HT-29 (cell line): ENCODE measurements at regions not wholly inside any gene's neighbourhood (a gene's known extent, or its start where the extent isn't known, plus 50 kb on each side); places are given as distances from the start of the nearest gene placed in this dataset.
"Not testable (repeated sequence)": the region's sequence is repeated elsewhere in the genome, so short reads cannot be mapped to it uniquely, and the experiment has no call there.

Source experiments
- DNase-seq: peaks from one replicate; pipeline ENCODE4 v3.0.0-alpha.2; 2015; ENCODE audit warnings: low spot score

DNA sequence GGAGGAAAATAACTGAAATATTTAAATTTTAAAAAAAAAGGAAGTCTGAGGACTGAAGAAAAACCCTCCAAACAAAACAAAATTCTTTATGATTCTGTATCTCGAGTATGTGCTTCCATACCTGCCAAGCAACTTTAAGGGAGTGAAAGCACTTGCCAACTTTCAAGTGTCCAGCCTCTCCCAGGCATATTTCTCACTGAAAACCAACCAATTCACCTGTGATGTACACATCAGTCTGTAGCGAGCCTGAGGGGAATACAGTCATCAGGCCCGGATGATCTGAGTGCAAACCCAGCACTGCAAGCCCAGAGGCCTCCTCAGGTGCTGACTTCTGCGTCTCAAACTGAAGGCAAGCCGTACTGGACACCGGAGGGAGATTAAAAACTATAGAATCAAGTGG lies 164.8 kb upstream of the NT5E start:
- DNase-seq = no peak

DNA sequence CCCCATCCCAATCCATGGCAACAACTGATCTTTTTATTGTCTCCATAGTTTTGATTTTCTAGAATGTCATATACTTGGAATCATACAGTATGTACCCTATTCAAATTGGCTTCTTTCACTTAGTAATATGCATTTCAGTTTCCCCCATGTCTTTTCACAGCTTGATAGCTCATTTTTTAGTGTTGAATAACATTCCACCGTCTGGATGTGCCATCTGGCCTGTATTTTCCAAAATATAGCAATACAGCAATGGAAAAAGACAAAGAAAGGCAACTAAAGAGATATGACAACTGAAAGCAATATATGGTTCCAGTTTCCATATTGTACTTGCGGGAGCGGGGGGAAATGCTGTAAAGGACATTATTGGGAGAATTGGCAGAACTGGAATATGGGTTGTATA lies 166.4 kb upstream of the NT5E start:
- no peak for DNase-seq

DNA sequence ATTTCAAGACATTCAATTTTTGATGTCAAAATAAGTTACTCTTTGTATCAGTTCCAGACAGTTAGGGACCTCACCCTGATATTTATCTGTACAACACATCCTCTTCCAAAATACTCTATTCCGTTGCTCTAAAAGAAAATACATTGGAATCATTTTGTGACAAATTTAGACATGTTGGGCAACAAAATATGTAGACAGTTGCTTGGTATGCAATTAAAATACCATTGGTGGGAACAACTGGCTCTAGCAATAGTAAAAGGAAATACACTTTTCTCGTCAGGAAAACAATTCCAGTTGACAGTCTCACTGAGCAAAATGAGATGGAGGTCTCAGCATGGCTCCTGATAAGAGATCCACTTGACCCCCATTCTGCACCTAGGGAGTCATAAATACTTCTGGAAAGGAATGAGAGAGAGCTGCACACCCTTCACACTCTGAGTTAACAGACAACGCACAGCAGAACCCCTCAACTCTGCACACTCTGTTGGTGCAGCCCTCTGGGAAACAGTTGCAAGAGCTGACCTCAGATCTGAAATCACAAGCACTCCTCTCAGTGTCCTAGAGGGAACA lies 171.3 kb upstream of the NT5E start:
- no peak for DNase-seq

DNA sequence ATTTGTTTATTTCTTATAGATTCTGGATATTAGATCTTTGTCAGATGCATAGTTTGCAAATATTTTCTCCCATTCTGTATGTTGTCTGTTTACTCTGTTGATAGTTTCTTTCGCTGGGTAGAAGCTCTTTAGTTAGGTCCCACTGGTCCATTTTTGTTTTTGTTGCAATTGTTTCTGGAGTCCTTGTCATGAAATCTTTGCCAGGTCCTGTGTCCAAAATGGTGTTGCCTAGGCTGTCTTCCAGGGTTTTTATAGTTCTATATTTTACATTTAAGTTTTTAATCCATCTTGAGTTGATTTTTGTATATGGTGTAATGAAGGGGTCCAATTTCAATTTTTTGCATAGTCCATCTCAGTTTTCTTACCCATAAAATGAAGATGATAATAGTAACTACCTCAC lies 173.9 kb upstream of the NT5E start:
- DNase-seq = not testable (repeated sequence)

DNA sequence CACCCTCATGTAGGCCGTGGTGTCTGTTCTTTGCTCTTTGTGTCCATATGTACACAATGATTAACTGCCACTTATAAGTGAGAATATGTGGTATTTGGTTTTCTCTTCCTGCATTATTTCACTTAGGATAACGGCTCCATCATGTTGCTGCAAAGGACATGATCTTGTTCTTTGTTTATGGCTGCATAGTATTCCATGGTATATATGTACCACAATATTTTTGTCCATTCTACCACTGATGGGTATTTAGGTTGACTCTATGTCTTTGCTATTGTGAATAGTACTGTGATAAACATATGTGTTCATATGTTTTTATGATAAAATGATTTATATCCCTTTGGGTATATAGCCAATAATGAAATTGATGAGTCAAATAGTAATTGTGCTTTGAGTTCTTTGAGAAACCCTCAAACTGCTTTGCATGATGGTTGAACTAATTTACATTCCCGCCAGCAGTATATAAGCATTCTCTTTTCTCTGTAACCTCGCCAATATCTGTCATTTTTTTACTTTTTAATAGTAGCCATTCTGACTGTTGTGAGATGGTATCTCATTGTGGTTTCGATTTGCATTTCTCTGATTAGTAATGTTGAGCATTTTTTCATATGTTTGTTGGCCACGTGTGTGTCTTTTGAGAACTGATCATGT lies 174.4 kb upstream of the NT5E start:
- DNase-seq = no peak

DNA sequence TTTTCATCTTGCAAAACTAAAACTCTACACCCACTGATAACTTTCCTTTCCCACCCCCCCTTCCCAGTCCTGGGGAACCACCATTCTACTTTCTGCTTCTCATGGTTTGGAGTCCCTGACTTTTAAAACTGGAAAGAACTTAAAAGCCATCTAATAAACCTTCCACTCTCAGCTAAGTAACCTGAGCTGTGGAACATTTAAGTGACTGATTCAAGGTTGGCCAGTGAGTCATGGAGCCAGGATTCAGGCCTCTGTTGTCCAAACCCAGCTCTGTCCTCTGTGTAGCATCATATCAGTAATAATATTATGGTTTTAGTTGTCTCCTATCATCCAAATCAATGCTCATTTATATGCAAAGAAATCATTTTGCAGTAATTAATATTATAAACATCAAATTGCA lies 176.0 kb upstream of the NT5E start:
- DNase-seq = no peak

DNA sequence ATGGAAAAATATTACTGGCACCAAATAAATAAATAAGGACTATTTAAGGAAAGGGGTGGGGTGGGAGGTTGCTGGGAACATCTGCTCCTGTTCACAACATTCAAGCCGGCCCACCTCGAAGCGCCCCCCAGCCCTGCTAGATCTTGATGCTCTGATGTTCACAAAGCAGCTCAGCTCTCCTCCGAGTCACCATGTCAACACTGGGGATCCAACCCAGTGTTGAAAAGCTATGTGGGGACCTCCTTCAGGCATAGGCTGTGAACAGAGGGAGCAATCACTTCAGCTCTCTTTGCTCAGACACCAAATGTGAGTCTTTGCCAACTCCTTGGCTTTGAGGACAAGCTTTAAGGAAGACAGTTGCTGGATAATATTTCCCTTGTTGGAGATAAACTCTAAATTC lies 176.8 kb upstream of the NT5E start:
- no peak for DNase-seq

DNA sequence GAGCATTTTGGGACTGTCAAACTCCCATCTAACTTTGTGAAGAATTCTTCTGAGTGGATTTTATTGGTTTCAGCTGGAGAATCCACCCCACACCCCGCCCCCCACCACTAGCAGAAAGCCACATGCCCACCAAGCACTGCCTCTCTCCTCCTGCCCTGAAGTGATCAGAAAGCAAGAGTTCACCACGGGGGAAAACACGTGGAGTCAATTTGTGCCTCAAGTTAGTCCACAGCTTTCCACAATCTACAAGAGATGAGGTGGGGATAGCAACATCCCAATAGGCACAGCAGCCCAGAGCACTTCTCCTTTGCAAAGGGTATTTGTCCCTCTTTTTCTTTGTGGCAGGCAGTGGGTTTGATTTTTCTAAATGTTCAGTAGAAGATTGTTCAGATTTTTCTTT lies 177.3 kb upstream of the NT5E start:
- no peak for DNase-seq

DNA sequence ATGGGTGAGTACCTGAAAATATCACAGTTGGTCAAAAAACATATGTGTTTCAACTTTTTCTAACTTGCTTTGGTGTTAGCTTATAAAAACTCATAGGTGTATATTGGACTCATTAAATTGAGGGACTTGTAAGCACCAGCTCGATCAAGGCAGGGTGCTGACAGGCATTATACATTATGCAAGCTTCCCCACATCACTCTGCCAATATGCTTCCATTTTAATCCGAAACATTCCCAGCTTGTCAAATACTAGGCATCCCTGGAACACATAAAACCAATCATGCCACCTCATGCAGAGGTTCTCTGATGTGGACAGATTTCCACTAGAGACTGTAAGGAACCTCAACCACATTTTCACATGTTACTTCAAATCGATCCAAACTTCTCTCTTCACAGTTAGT lies 187.3 kb upstream of the NT5E start:
- no peak for DNase-seq

DNA sequence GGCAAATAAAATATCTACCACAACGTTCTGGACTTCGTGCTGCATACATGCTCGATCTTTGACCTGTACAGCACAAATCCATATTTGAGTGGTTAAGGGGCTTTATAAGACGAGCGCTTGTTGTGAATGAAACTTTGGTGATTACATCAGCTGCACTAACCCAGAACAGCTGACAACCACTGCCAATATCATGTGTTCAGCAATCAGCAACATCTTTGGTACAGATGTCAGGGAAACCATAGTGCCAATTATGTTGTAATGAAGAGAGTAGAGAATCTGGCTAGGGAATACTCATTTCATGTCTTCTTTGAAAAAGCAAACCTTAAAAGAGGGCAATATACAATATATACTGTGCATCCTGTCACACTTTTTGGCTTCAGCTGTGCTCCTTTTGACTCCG lies 188.6 kb upstream of the NT5E start:
- DNase-seq = no peak

DNA sequence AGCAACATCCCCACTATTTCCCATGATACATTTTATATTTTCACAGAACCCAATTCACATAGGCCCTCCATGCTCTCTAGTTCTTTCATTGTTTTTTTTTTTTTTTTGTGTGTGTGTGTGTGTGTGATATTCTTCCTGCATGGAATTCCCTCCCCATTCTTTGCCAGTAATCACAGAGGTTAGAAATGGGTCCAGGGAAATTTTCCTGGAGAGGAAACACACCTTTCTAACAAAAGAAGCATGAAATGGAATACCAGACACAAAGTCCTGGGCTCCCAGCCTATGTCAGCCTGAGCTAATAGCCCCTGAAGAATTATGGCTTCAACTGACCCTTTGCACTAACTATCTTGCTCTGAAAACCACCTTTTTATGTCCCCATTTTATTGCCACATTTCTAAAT lies 194.2 kb upstream of the NT5E start:
- DNase-seq = no peak

DNA sequence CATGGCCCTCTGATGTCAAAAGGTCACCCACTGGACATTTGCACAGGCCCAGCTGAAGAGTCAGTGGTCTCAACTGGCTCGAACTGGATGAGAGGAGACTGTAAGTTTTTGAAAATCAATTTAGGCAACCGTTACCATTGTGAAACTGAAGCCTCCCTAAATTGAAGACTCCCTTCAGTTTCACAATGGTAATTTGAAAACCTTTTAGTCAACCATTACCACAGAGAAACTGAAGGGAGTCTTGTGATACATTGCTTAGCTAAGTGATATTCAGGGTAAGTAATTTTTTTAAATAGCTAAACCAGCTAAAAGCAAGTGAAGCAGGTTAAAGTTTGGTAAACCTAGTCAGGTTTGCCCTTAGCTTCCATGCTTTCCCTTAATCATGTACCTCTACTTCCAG lies 197.3 kb upstream of the NT5E start:
- DNase-seq = no peak

DNA sequence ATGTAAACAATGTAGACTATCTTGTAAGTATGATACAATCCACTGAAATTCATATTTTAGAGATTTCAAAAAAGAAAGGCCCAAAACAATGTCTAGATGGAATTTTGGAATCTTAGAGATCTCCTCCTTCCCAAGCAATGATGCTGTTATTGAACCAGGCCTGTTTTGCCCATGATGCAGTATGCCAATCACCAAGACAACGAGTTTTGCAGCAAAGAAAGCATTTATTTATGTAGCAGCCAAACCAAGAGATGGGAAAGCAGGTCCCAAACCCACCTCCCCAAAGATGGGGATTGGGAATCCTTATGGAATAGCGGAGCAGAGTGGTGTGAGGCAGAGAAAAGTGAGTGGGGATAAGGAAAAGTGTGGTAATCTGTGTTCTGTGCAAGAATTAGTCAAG lies 197.8 kb upstream of the NT5E start:
- no peak for DNase-seq

DNA sequence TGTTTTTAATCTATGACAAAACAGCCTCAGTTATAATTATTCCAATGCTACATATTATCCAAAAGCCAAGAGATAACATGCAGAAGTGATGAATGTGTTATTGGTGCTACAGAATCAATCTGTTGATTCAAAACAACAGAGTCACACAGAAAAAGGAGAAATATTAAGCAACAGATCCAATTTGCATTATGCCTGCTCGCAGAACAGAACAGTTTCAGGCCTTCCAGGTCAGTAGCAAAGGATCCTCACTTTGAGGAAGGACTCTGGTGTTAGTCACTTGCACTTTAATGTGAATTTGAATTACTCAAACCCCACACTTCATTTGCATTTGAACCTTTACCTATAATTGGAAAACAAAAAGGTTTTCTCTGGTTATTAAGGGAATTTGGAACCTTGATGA lies 198.6 kb upstream of the NT5E start:
- no peak for DNase-seq

DNA sequence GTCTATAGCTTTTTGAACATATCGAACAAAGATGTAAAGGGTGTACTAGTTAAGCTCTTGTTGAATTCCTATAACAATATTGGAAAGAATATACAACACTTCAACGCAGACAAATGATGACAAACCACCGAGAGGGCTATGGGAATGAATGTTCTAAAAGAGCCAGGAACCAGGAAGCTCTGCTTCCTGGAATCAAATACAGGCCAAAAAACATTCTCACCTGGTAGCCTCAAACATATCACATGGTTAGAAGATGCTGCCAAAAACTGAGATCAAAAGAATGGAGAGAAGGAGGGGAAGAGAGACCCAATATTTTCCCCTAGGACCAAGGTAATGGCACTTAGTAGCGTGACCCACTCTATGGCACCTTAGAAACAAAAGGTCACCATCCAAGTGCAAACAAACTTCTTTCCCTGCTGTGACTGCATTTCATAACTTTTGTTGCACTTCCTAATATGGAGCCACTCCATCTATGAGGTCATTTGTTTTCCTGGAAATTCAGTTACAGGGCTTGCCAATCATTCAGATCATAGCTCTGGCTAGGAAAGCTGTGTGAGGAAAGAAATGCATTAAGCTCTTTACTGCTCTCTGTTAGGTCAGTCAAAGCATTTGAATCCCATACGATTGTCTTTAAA lies 199.2 kb upstream of the NT5E start:
- DNase-seq = no peak

DNA sequence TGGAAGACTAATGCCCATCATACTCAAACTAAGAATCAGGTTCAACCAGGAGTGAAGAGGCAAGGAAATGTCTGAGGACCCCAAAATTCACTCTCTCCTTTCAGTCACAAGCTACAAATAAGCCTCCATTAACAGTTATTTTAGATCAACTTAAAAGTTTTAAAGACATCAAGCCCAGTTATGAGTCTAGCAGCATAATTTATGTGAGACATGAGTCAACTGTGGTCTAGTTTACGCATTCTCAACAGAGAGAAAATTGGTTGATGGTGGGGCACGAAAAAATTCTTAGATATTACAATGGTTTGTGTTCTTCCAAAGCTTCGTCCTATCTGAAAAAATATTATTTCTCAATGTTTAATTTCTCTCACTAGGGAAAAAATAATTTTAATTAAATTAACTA lies 204.9 kb upstream of the NT5E start:
- DNase-seq = no peak

DNA sequence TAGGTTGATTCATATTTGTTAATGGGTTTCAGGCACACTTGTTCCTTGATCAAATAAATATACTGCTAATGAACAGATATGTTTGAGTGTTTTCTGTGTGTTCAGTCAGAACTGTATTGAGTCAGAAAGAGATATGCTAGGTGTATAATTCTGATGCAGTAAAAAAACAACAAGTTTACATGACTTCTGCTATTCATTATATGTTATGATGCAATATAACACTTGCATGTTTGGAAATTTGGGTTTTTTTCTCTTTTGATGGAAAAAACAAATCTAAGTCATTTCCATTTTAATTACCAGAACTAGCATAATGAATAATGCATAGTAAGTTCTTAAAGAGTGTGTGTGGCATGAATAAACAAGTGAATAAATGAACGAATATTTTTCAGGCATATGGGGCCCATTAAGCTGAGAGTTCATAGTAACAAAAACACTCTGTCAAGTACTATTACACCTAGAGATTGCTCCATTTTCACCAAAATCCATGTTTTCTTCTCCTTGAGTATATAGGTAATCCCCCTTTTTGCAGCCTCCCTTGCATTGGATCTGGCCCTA lies 208.3 kb upstream of the NT5E start:
- DNase-seq = no peak

DNA sequence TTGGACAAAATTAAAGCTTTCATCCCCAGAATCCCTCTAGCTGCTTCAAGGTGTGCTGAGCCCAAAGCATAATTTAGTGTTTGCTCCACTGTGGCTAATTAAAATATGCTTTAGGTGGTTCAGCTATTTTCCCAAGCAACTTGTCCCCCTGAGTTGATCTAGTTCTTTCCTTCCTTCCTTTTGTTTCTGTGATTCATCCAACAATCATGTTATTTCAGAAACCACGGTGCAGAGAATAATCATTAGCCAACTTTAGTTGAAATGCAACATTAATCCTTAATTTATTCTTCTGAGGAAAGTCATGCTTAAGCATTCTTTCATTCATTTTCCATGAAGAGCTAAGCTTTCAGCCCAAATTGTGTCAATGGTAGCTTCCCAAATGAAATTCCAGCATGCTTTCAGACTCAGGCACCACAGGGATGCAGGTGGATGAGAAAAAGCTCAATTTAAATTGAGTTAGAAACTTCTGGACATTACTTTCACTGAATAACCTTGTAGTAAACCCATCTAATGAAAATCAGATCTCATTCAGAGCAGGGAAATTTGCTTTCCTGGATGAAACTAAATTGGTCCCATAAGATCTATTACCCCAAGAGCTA lies 209.0 kb upstream of the NT5E start:
- DNase-seq = no peak

DNA sequence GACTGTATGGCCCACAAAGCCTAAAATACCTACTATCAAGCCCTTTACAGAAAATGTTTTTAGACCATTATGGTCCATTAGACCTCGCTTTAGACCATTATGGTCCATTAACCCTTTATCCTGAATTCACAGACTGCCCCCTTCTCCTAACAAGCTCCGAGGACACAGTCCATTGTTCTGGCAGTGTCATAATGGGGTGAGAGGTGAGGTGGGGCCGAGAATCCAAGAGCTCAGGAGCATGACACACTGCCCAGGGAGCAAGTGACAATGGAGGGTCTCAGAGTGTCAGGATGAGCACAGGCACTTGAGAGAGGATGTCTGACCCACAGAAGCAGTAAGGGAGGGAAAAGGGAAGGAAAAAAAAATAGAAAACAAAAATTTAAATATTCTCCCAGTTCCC lies 212.4 kb upstream of the NT5E start:
- no peak for DNase-seq

DNA sequence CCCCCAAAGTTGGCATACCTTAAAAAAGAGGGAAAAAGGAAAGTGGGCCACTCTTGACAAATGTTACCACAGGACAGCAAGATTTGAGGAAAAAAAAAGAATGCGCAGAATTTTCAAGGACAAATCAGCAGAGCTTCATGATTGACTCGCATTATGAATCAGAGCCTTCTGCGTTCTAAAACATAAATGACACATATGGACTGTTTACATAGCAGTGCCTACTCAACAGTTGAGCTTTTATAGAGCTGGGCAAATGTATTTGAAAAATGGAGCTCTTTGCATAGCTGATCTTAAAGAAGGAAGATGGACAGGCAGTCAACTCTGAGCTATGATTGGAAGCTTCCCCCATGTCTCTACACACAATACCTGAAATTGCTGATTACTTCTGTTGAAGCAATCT lies 213.2 kb upstream of the NT5E start:
- DNase-seq = no peak

DNA sequence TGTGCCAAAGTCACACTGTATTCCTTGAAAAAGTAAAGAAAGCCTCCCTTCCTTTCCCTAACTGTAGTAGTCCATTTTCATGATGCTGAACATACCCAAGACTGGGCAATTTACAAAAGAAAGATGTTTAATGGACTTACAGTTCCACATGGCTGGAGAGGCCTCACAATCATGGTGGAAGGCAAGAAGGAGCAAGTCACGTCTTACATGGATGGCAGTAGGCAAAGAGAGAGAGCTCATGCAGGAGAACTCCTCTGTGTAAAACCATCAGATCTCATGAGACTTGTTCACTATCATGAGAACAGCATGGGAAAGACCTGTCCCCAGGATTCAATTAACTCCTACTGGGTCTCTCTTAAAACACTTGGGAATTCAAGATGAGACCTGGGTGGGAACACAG lies 222.5 kb upstream of the NT5E start:
- not testable (repeated sequence) for DNase-seq

DNA sequence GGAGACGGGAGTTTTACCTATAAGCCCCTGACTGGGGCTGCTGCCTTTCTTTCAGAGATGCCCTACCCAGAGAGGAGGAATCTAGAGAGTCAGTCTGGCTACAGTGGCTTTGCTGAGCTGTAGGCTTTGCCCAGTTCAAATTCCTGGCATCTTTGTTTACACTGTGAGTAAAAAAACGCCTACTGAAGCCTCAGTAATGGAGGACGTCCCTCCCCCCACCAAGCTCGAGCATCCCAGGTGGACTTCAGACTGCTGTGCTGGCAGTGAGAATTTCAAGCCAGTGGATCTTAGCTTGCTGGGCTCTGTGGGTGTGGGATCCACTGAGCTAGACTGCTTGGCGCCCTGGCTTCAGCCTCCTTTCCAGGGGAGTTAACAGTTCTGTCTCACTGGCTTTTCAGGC lies 237.1 kb upstream of the NT5E start:
- DNase-seq = not testable (repeated sequence)

DNA sequence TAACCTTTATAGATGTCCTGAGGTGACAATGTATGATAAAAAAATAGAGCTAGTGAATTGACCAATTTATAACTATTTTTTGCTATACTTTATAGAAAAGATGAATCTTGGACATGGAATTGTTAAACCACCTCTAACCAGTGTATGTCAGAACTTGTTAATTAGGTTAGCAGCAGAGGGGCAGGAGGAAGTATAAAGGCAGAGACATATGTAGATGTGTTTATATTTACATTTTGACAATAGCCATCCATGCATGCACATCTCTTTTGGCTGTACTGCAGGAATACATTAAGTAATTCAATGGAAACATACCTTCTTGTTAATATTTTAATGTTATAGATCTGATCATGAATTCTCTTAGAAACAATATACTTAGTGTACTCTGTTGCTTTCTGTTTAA lies 254.6 kb upstream of the NT5E start:
- DNase-seq = no peak
